ENCODE measurements at regions not wholly inside any gene's neighbourhood (a gene's known extent, or its start where the extent isn't known, plus 50 kb on each side); places are given as distances from the start of the nearest gene placed in this dataset.

DNA sequence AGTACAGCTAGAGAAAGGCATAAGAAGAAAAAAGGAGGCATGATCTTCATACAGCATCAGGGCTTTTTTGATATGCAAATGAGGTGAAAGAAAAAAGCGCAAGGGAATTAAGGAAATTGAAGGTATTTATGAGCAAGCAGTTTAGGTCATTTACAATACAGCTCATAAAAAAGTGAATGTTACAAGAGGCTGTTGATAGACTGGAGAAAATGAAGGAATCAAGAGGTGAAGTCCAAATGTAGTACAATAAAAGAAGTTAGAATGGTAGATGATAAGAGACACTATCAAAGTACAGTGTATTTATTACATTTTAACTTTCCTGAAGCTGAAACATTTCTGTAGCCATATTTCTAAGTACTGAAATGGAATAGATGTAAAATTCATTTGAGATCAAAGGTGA lies 1349.5 kb downstream of the ADGRL3 start:
- no TSS peak for BruUV-seq (replicated peaks)
- Histone ChIP-seq H2BK20ac (ENCODE audit: low read depth, low read length) (no peak overlapping the region), H3K9me3 (ENCODE audit: control insufficient read depth, insufficient read depth, low read length) (no peaks in the 10 kb centered on the region; the same call in none of the 2 replicates), H3K56ac (ENCODE audit: extremely low read depth, insufficient read depth, low read length) (no peak overlapping the region), H2BK15ac (ENCODE audit: low read depth, low read length) (no peak overlapping the region), H3K9ac (ENCODE audit: low read depth, low read length) (no peak overlapping the region), H4K91ac (ENCODE audit: insufficient read depth, low read depth, low read length) (no peak overlapping the region), H4K5ac (ENCODE audit: low read depth, low read length) (no peak overlapping the region), H4K20me1 (ENCODE audit: insufficient read depth, low read length) (no peaks in the 10 kb centered on the region), H3K27me3 (ENCODE audit: control insufficient read depth, insufficient read depth, low read length) (no peaks in the 10 kb centered on the region), H3K14ac (replicated peaks; ENCODE audit: low read depth, low read length) (no peak overlapping the region), H2BK120ac (ENCODE audit: low read depth, low read length) (no peak overlapping the region), H3K79me1 (ENCODE audit: low read depth in 1 of 2, low read length in 2 of 2) (no peaks in the 10 kb centered on the region), H3K4me1 (ENCODE audit: control insufficient read depth, insufficient read depth, low read length) (no peaks in the 10 kb centered on the region), H2AK9ac (replicated peaks; ENCODE audit: low read depth, low read length, poor library complexity) (no peak overlapping the region), H2AK5ac (ENCODE audit: low read depth, low read length) (no peak overlapping the region), H3K9me1 (ENCODE audit: insufficient read depth, low read length) (no peaks in the 10 kb centered on the region), H3K4me2 (ENCODE audit: low read depth, low read length) (no peak overlapping the region), H3K23ac (ENCODE audit: low read depth, low read length) (no peak overlapping the region), H2AFZ (replicated peaks; ENCODE audit: low read length, poor library complexity) (no peak overlapping the region), H2BK5ac (ENCODE audit: low read depth, low read length, poor library complexity, severe bottlenecking) (no peak overlapping the region), H3K36me3 (ENCODE audit: control insufficient read depth, insufficient read depth, low read length) (no peaks in the 10 kb centered on the region), H4K8ac (ENCODE audit: low read depth in 2 of 2, low read length in 2 of 2) (no peak overlapping the region), H3K27ac (ENCODE audit: insufficient read depth, low read length) (no peak overlapping the region), H3K4me3 (ENCODE audit: insufficient read depth, low read depth, low read length) (no peak overlapping the region), H3K4ac (ENCODE audit: low read depth, low read length) (no peak overlapping the region), H3K18ac (ENCODE audit: low read depth, low read length) (no peak overlapping the region)
- POLR2A ChIA-PET (ENCODE audit: unreplicated experiment): no interaction called here
- intact Hi-C loops (cut with micrococcal nuclease) (no loop called here), in situ Hi-C loops (cut with MboI; ENCODE audit: low sequenced_read_pairs) (no loop called here), dilution Hi-C loops (cut with HindIII; ENCODE audit: low sequenced_read_pairs, unreplicated experiment) (no loop called here)
- DNase-seq (no peak), ATAC-seq (ENCODE audit: low read depth) (no peak)
- WGBS, 2 experiments (ENCODE audit: extremely low coverage in 2 of 2, insufficient read length in 1 of 2): no CpG with 5 or more reads among the region's 1 CpG
- TF ChIP-seq RCOR1 (IDR thresholded peaks at IDR 0.05; ENCODE audit: insufficient replicate concordance, low read length) (no peak), CHD1 (IDR thresholded peaks at IDR 0.05; ENCODE audit: low read depth, low read length) (no peak), BHLHE40 (IDR thresholded peaks at IDR 0.05; ENCODE audit: low read depth, low read length) (no peak), NFE2L2 (IDR thresholded peaks at IDR 0.05; ENCODE audit: low read depth, low read length) (no peak), POLR2A (IDR thresholded peaks at IDR 0.05; ENCODE audit: low read depth, low read length) (no peak), RAD21 (IDR thresholded peaks at IDR 0.05; ENCODE audit: low read length) (no peak), CEBPB (IDR thresholded peaks at IDR 0.05; ENCODE audit: low read depth, low read length) (no peak), FOS (IDR thresholded peaks at IDR 0.05; ENCODE audit: low read depth, low read length) (no peak), MAFK (IDR thresholded peaks at IDR 0.05; ENCODE audit: low read depth, low read length) (no peak)
- CTCF ChIA-PET: no interaction called here

Measured in IMR-90 (cell line).